ENCODE measurements at regions not wholly inside any gene's neighbourhood (a gene's known extent, or its start where the extent isn't known, plus 50 kb on each side); places are given as distances from the start of the nearest gene placed in this dataset.

GRCh38 chr3:31184261-31185061 lies 290.0 kb upstream of the GADL1 start:
- H3K4me1 ChIP-seq (ENCODE audit: insufficient read depth), result no peaks in the 10 kb centered on the region
- no peak for TF ChIP-seq EZH2phosphoT487 (IDR thresholded peaks at IDR 0.05; ENCODE audit: insufficient read depth, low read depth)
- TF ChIP-seq EZH2 (IDR thresholded peaks at IDR 0.05; ENCODE audit: insufficient read depth, poor library complexity, severe bottlenecking), result no peak
- H3K36me3 ChIP-seq (ENCODE audit: low read depth), result no peaks in the 10 kb centered on the region
- no peaks in the 10 kb centered on the region for H3K9me2 ChIP-seq (ENCODE audit: insufficient read depth)
- no peaks in the 10 kb centered on the region for H3K9me3 ChIP-seq (ENCODE audit: low read depth)
- no peaks in the 10 kb centered on the region for H3K79me2 ChIP-seq (ENCODE audit: insufficient read depth)
- in situ Hi-C loops (cut with MboI), result no loop called here
- no peaks in the 10 kb centered on the region for H4K20me1 ChIP-seq (ENCODE audit: insufficient read depth)
- no peak overlapping the region for H2AFZ ChIP-seq
- H3K4me3 ChIP-seq, result no peak overlapping the region
- no peak overlapping the region for H3K9ac ChIP-seq
- no peak for DNase-seq
- H3K27me3 ChIP-seq (replicated peaks; ENCODE audit: insufficient read depth), result no peaks in the 10 kb centered on the region
- WGBS, 2 experiments (ENCODE audit: low coverage in 1 of 2, low lambda C conversion rate in 2 of 2, missing lambda C conversion rate in 2 of 2), result 70 to 82% methylated on average over 3 of the region's 3 CpGs
- no peak overlapping the region for H3K4me2 ChIP-seq (ENCODE audit: unreplicated experiment)
- H3K27ac ChIP-seq, result no peak overlapping the region
- no peaks in the 10 kb centered on the region for H3F3A ChIP-seq (ENCODE audit: insufficient read depth)

DNA sequence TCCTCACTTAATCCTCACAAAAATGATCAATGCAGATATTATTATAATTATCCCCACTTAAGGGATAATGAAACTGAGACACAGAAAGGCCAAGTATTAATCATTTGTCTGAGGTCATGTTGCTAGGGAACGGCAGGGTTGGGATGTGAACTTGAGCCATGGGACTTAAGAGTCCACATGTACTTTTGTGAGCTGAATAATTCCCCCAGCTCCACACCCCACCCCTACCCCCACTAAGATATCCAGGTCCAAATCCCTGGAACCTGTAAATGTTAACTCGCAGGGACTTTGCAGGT lies 290.5 kb upstream of the GADL1 start:
- H3K27ac ChIP-seq, result no peak overlapping the region
- no peaks in the 10 kb centered on the region for H3K9me2 ChIP-seq (ENCODE audit: insufficient read depth)
- H4K20me1 ChIP-seq (ENCODE audit: insufficient read depth), result no peaks in the 10 kb centered on the region
- H3K4me3 ChIP-seq, result no peak overlapping the region
- no peak overlapping the region for H3K4me2 ChIP-seq (ENCODE audit: unreplicated experiment)
- H3K79me2 ChIP-seq (ENCODE audit: insufficient read depth), result no peaks in the 10 kb centered on the region
- 75 to 78% methylated on average over 2 of the region's 2 CpGs for whole genome bisulfite sequencing, 2 experiments (ENCODE audit: low coverage in 1 of 2, low lambda C conversion rate in 2 of 2, missing lambda C conversion rate in 2 of 2)
- no peak overlapping the region for H3K9ac ChIP-seq
- no peaks in the 10 kb centered on the region for H3K27me3 ChIP-seq (replicated peaks; ENCODE audit: insufficient read depth)
- TF ChIP-seq EZH2phosphoT487 (IDR thresholded peaks at IDR 0.05; ENCODE audit: insufficient read depth, low read depth) (no peak), EZH2 (IDR thresholded peaks at IDR 0.05; ENCODE audit: insufficient read depth, poor library complexity, severe bottlenecking) (no peak)
- H3K36me3 ChIP-seq (ENCODE audit: low read depth), result no peaks in the 10 kb centered on the region
- in situ Hi-C loops (cut with MboI), result no loop called here
- H2AFZ ChIP-seq, result no peak overlapping the region
- DNase-seq, result peak; percentile 19
- H3F3A ChIP-seq (ENCODE audit: insufficient read depth), result no peaks in the 10 kb centered on the region
- H3K4me1 ChIP-seq (ENCODE audit: insufficient read depth), result no peaks in the 10 kb centered on the region
- no peaks in the 10 kb centered on the region for H3K9me3 ChIP-seq (ENCODE audit: low read depth)

- Histone ChIP-seq H2AFZ (no peak overlapping the region), H3K9ac (no peak overlapping the region), H3K27me3 (replicated peaks; ENCODE audit: insufficient read depth) (no peaks in the 10 kb centered on the region), H3K27ac (no peak overlapping the region), H3K4me3 (no peak overlapping the region), H3K4me1 (ENCODE audit: insufficient read depth) (no peaks in the 10 kb centered on the region), H3F3A (ENCODE audit: insufficient read depth) (no peaks in the 10 kb centered on the region), H3K9me3 (ENCODE audit: low read depth) (no peaks in the 10 kb centered on the region), H3K9me2 (ENCODE audit: insufficient read depth) (no peaks in the 10 kb centered on the region), H3K79me2 (ENCODE audit: insufficient read depth) (no peaks in the 10 kb centered on the region), H3K4me2 (ENCODE audit: unreplicated experiment) (no peak overlapping the region), H4K20me1 (ENCODE audit: insufficient read depth) (no peaks in the 10 kb centered on the region), H3K36me3 (ENCODE audit: low read depth) (no peaks in the 10 kb centered on the region)
- DNase-seq, result no peak
- TF ChIP-seq EZH2 (IDR thresholded peaks at IDR 0.05; ENCODE audit: insufficient read depth, poor library complexity, severe bottlenecking) (no peak), EZH2phosphoT487 (IDR thresholded peaks at IDR 0.05; ENCODE audit: insufficient read depth, low read depth) (no peak)
- in situ Hi-C loops (cut with MboI), result no loop called here
- 67 to 68% methylated on average over 4 of the region's 4 CpGs for WGBS, 2 experiments (ENCODE audit: low coverage in 1 of 2, low lambda C conversion rate in 2 of 2, missing lambda C conversion rate in 2 of 2)
Measured at GRCh38 chr3:31186041-31186440, 291.6 kb upstream of the GADL1 start.

GRCh38 chr3:31187380-31187779 lies 292.9 kb upstream of the GADL1 start:
- 21 to 62% methylated on average over 1 of the region's 1 CpG for WGBS, 2 experiments (ENCODE audit: low coverage in 1 of 2, low lambda C conversion rate in 2 of 2, missing lambda C conversion rate in 2 of 2)
- Histone ChIP-seq H3K9me3 (ENCODE audit: low read depth) (no peaks in the 10 kb centered on the region), H3K4me3 (no peak overlapping the region), H3K9ac (no peak overlapping the region), H2AFZ (no peak overlapping the region), H3K4me2 (ENCODE audit: unreplicated experiment) (no peak overlapping the region), H3K79me2 (ENCODE audit: insufficient read depth) (no peaks in the 10 kb centered on the region), H3F3A (ENCODE audit: insufficient read depth) (no peaks in the 10 kb centered on the region), H4K20me1 (ENCODE audit: insufficient read depth) (no peaks in the 10 kb centered on the region), H3K27me3 (replicated peaks; ENCODE audit: insufficient read depth) (no peaks in the 10 kb centered on the region), H3K9me2 (ENCODE audit: insufficient read depth) (no peaks in the 10 kb centered on the region), H3K27ac (no peak overlapping the region), H3K36me3 (ENCODE audit: low read depth) (no peaks in the 10 kb centered on the region), H3K4me1 (ENCODE audit: insufficient read depth) (no peaks in the 10 kb centered on the region)
- in situ Hi-C loops (cut with MboI), result no loop called here
- no peak for DNase-seq
- no peak for TF ChIP-seq EZH2phosphoT487 (IDR thresholded peaks at IDR 0.05; ENCODE audit: insufficient read depth, low read depth)

DNA sequence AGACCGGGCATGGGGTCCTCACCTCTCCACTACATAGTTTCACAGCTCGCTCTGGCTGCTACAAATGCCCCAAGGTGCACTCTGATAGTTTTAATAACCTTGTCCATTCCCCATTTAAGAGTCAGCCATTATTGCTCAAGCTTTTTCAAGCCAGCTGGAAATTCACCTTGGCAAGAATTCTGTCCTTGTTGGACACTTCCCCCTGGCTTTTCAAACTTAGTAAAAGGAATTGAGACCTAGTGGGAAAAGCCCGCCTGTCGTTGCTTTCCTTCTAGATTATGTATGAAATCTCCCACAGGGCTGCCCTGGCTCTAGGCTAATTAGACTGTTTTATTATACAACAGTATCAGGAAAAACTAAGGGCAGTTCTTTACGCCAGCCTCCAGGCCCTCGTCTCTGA lies 293.7 kb upstream of the GADL1 start:
- no peaks in the 10 kb centered on the region for H3F3A ChIP-seq (ENCODE audit: insufficient read depth)
- no peak overlapping the region for H3K4me3 ChIP-seq
- in situ Hi-C loops (cut with MboI), result no loop called here
- H3K36me3 ChIP-seq (ENCODE audit: low read depth), result no peaks in the 10 kb centered on the region
- no peaks in the 10 kb centered on the region for H3K27me3 ChIP-seq (replicated peaks; ENCODE audit: insufficient read depth)
- WGBS, 2 experiments (ENCODE audit: low coverage in 1 of 2, low lambda C conversion rate in 2 of 2, missing lambda C conversion rate in 2 of 2), result 49 to 50% methylated on average over 6 of the region's 6 CpGs
- H3K79me2 ChIP-seq (ENCODE audit: insufficient read depth), result no peaks in the 10 kb centered on the region
- no peak overlapping the region for H2AFZ ChIP-seq
- peak; percentile 20 for DNase-seq
- H4K20me1 ChIP-seq (ENCODE audit: insufficient read depth), result no peaks in the 10 kb centered on the region
- H3K9ac ChIP-seq, result no peak overlapping the region
- TF ChIP-seq EZH2 (IDR thresholded peaks at IDR 0.05; ENCODE audit: insufficient read depth, poor library complexity, severe bottlenecking) (no peak), EZH2phosphoT487 (IDR thresholded peaks at IDR 0.05; ENCODE audit: insufficient read depth, low read depth) (no peak)
- H3K9me3 ChIP-seq (ENCODE audit: low read depth), result no peaks in the 10 kb centered on the region
- H3K9me2 ChIP-seq (ENCODE audit: insufficient read depth), result no peaks in the 10 kb centered on the region
- no peaks in the 10 kb centered on the region for H3K4me1 ChIP-seq (ENCODE audit: insufficient read depth)
- H3K27ac ChIP-seq, result no peak overlapping the region
- no peak overlapping the region for H3K4me2 ChIP-seq (ENCODE audit: unreplicated experiment)

All from GM23248 (cell line).